H1 (cell line): ENCODE measurements at regions not wholly inside any gene's neighbourhood (a gene's known extent, or its start where the extent isn't known, plus 50 kb on each side); places are given as distances from the start of the nearest gene placed in this dataset.

Experiments
- CTCF ChIA-PET: fragments of 300-600 bp; sonication (Branson Sonifier 250); formaldehyde crosslinking; loops from one replicate; lab custom pipeline; 2021; ENCODE audit not compliant: partially characterized antibody; lab: Charles Lee
- POLR2A ChIA-PET: fragments of 300-600 bp; sonication (Branson Sonifier 250); formaldehyde crosslinking; loops from one replicate; lab custom pipeline; 2021; ENCODE audit warnings: inconsistent platforms; ENCODE audit not compliant: partially characterized antibody; lab: Charles Lee
- DNase-seq, 2 experiments: peaks; one replicate each; pipeline versions ENCODE4 v3.0.0 to v3.0.0-alpha.2; 2010 to 2022; ENCODE audit warnings: low spot score in 2 of 2, low read depth in 1 of 2, mixed read lengths in 1 of 2
- FAIRE-seq: peaks from 2 replicates; lab custom pipeline; 2011; peaks lifted over from hg19 to GRCh38; lab: Jason Lieb, UNC
- H2AFZ ChIP-seq: 2 replicates; pipeline ENCODE4 v1.8.1; 2012; ENCODE audit warnings: low read length, inconsistent platforms
- H2AK5ac ChIP-seq: 2 replicates; pipeline ENCODE4 v1.6.1; 2013; ENCODE audit warnings: low read depth, low read length
- H2BK120ac ChIP-seq: replicated peaks from 2 replicates; pipeline ENCODE3; 2013; ENCODE audit warnings: low read depth, low read length, inconsistent platforms
- H2BK12ac ChIP-seq: 2 replicates; pipeline ENCODE4 v1.6.1; 2013; ENCODE audit warnings: low read depth, low read length
- H2BK15ac ChIP-seq: 2 replicates; pipeline ENCODE4 v1.6.1; 2013; ENCODE audit warnings: low read length
- H2BK20ac ChIP-seq: 2 replicates; pipeline ENCODE4 v1.6.1; 2013; ENCODE audit warnings: low read length
- H2BK5ac ChIP-seq: 2 replicates; pipeline ENCODE4 v1.6.1; 2013; ENCODE audit warnings: low read depth, low read length
- H3K14ac ChIP-seq: 2 replicates; pipeline ENCODE4 v1.6.1; 2013; ENCODE audit warnings: inconsistent platforms; ENCODE audit not compliant: insufficient read length
- H3K18ac ChIP-seq: 2 replicates; pipeline ENCODE4 v1.6.1; 2013; ENCODE audit warnings: low read length; ENCODE audit errors: extremely low read depth
- H3K23ac ChIP-seq: 2 replicates; pipeline ENCODE4 v1.6.1; 2013; ENCODE audit warnings: inconsistent platforms; ENCODE audit not compliant: insufficient read length
- H3K23me2 ChIP-seq: 2 replicates; pipeline ENCODE4 v1.6.1; 2013; ENCODE audit warnings: low read depth, low read length
- H3K27ac ChIP-seq: 2 replicates; pipeline ENCODE4 v1.6.1; 2011; ENCODE audit warnings: low read depth, low read length, inconsistent platforms
- H3K27me3 ChIP-seq, 4 experiments: replicated peaks in 1 of 4; 1 replicate in 1 of 4; 2 replicates in 3 of 4; pipeline versions ENCODE4 v1.6.1 to v1.8.1; 2011 to 2013; ENCODE audit warnings: low read length in 3 of 4, mild to moderate bottlenecking in 3 of 4, inconsistent platforms in 2 of 4, mixed read lengths in 2 of 4, moderate library complexity in 1 of 4; ENCODE audit not compliant: control insufficient read depth in 3 of 4, insufficient read depth in 3 of 4; ENCODE audit errors: extremely low read depth in 1 of 4
- H3K36me3 ChIP-seq, 4 experiments: 2 replicates each; pipeline versions ENCODE4 v1.6.1 to v1.8.1; 2011 to 2013; ENCODE audit warnings: mild to moderate bottlenecking in 4 of 4, low read length in 3 of 4, moderate library complexity in 2 of 4, control low read depth in 1 of 4, inconsistent platforms in 1 of 4; ENCODE audit not compliant: insufficient read depth in 4 of 4, control insufficient read depth in 2 of 4
- H3K4ac ChIP-seq: replicated peaks from 2 replicates; pipeline ENCODE3; 2013; ENCODE audit warnings: low read length, low read depth, mixed read lengths, inconsistent platforms; ENCODE audit not compliant: insufficient read length
- H3K4me1 ChIP-seq, 4 experiments: replicated peaks in 1 of 4; 1 replicate in 1 of 4; 2 replicates in 3 of 4; pipeline versions ENCODE4 v1.6.1 to v1.8.1; 2011 to 2013; ENCODE audit warnings: low read length in 3 of 4, inconsistent platforms in 2 of 4, mixed read lengths in 1 of 4; ENCODE audit not compliant: insufficient read depth in 4 of 4, control insufficient read depth in 3 of 4
- H3K4me2 ChIP-seq, 2 experiments: 2 replicates each; pipeline versions ENCODE4 v1.6.1 to v1.8.1; 2011 to 2013; ENCODE audit warnings: low read depth in 2 of 2, low read length in 2 of 2, control low read depth in 1 of 2, inconsistent platforms in 1 of 2, mild to moderate bottlenecking in 1 of 2; ENCODE audit not compliant: insufficient read depth in 1 of 2
- H3K4me3 ChIP-seq, 4 experiments: fragments of 200-600, 300-600 bp in 1 of 4; sonication (generic), shearing (Covaris generic), sonication (Bioruptor Twin) in 1 of 4; 2 replicates each; pipeline versions ENCODE4 v1.5.1 to v1.8.1; 2011 to 2016; ENCODE audit warnings: low read length in 4 of 4, low read depth in 3 of 4, control low read depth in 2 of 4, inconsistent platforms in 2 of 4, mild to moderate bottlenecking in 2 of 4, mixed read lengths in 1 of 4, moderate library complexity in 1 of 4; ENCODE audit not compliant: insufficient read depth in 2 of 4; ENCODE audit errors: extremely low read depth in 1 of 4
- H3K56ac ChIP-seq: replicated peaks from 2 replicates; pipeline ENCODE3; 2013; ENCODE audit warnings: low read depth, mild to moderate bottlenecking, mixed read lengths, low read length, inconsistent platforms; ENCODE audit not compliant: insufficient read length
- H3K79me1 ChIP-seq: 2 replicates; pipeline ENCODE4 v1.6.1; 2013; ENCODE audit warnings: low read depth, low read length, control low read depth
- H3K79me2 ChIP-seq, 2 experiments: 2 replicates each; pipeline versions ENCODE4 v1.6.1 to v1.8.1; 2012 to 2013; ENCODE audit warnings: low read length in 2 of 2, mild to moderate bottlenecking in 2 of 2, inconsistent platforms in 1 of 2; ENCODE audit not compliant: insufficient read depth in 2 of 2, control insufficient read depth in 1 of 2
- H3K9ac ChIP-seq, 4 experiments: replicated peaks in 1 of 4; 1 replicate in 1 of 4; 2 replicates in 3 of 4; pipeline versions ENCODE4 v1.6.1 to v1.8.1; 2011 to 2013; ENCODE audit warnings: low read depth in 3 of 4, low read length in 3 of 4, control low read depth in 2 of 4, mild to moderate bottlenecking in 2 of 4, moderate library complexity in 2 of 4, inconsistent platforms in 1 of 4; ENCODE audit errors: extremely low read depth in 1 of 4
- H3K9me3 ChIP-seq, 2 experiments: 2 replicates each; pipeline versions ENCODE4 v1.6.1 to v1.8.1; 2012 to 2013; ENCODE audit warnings: mild to moderate bottlenecking in 2 of 2, moderate library complexity in 2 of 2, control low read depth in 1 of 2, inconsistent platforms in 1 of 2, low read depth in 1 of 2, low read length in 1 of 2, mixed read lengths in 1 of 2; ENCODE audit not compliant: insufficient read depth in 2 of 2
- H4K20me1 ChIP-seq, 2 experiments: replicated peaks in 1 of 2; 2 replicates each; pipeline versions ENCODE3 to v1.8.1; 2011 to 2013; ENCODE audit warnings: inconsistent platforms in 2 of 2, low read length in 2 of 2, mild to moderate bottlenecking in 1 of 2; ENCODE audit not compliant: insufficient read depth in 2 of 2, control insufficient read depth in 1 of 2
- H4K5ac ChIP-seq: 2 replicates; pipeline ENCODE4 v1.6.1; 2013; ENCODE audit warnings: low read length, low read depth, mixed read lengths, inconsistent platforms; ENCODE audit not compliant: insufficient read length
- H4K8ac ChIP-seq: 2 replicates; pipeline ENCODE4 v1.8.0; 2013; ENCODE audit warnings: mild to moderate bottlenecking, moderate library complexity, low read length, inconsistent platforms; ENCODE audit not compliant: insufficient read depth; ENCODE audit errors: extremely low read depth
- H4K91ac ChIP-seq: replicated peaks from 2 replicates; pipeline ENCODE3; 2013; ENCODE audit warnings: low read length, mixed read lengths, inconsistent platforms; ENCODE audit not compliant: insufficient read length
- BACH1 ChIP-seq: IDR thresholded peaks from 2 replicates; pipeline ENCODE4 v1.6.1; 2012; ENCODE audit warnings: low read length, improper control_type of control experiment
- CTBP2 ChIP-seq: IDR thresholded peaks from 2 replicates; pipeline ENCODE4 v1.7.0; 2011; ENCODE audit warnings: borderline replicate concordance, mild to moderate bottlenecking, moderate library complexity, mixed read lengths, low read length; ENCODE audit not compliant: insufficient read depth, insufficient read length
- EGR1 ChIP-seq: IDR thresholded peaks from 2 replicates; pipeline ENCODE4 v1.6.1; 2011; ENCODE audit warnings: low read depth, low read length, borderline replicate concordance
- JUN ChIP-seq: IDR thresholded peaks from 2 replicates; pipeline ENCODE4 v1.6.1; 2011; ENCODE audit warnings: low read depth, mild to moderate bottlenecking, improper control_type of control experiment, low read length
- NANOG ChIP-seq: IDR thresholded peaks from 2 replicates; pipeline ENCODE4 v1.6.1; 2011; ENCODE audit warnings: low read length, low read depth, mild to moderate bottlenecking, inconsistent platforms; ENCODE audit not compliant: insufficient read depth, poor library complexity, severe bottlenecking
- POLR2A ChIP-seq, 2 experiments: IDR thresholded peaks; 1 replicate in 1 of 2; 2 replicates in 1 of 2; pipeline ENCODE4 v1.6.1; 2011; ENCODE audit warnings: low read depth in 2 of 2, low read length in 2 of 2, mild to moderate bottlenecking in 2 of 2; ENCODE audit errors: control extremely low read depth in 1 of 2
- POLR2AphosphoS5 ChIP-seq: IDR thresholded peaks from 2 replicates; pipeline ENCODE4 v1.6.1; 2011; ENCODE audit warnings: low read depth, low read length
- RBBP5 ChIP-seq: IDR thresholded peaks from 2 replicates; pipeline ENCODE4 v1.7.1; 2012; ENCODE audit warnings: low read depth, mild to moderate bottlenecking, inconsistent platforms, low read length, moderate library complexity, borderline replicate concordance
- SP4 ChIP-seq: IDR thresholded peaks from 2 replicates; pipeline ENCODE4 v1.6.1; 2012; ENCODE audit warnings: low read length, inconsistent platforms
- TBP ChIP-seq: IDR thresholded peaks from 2 replicates; pipeline ENCODE4 v1.6.1; 2011; ENCODE audit warnings: low read depth, low read length, improper control_type of control experiment
- WGBS, 2 experiments: shearing (Covaris generic) in 1 of 2; methylation state at CpG; one replicate each; pipeline versions ENCODE4 v1.1.6 to v1.1.7; 2013 to 2015; ENCODE audit warnings: low lambda C conversion rate in 2 of 2, mixed read lengths in 2 of 2, inconsistent platforms in 1 of 2, low coverage in 1 of 2, missing lambda C conversion rate in 1 of 2; ENCODE audit not compliant: insufficient replicate concordance in 2 of 2, insufficient coverage in 1 of 2, insufficient read length in 1 of 2; ENCODE audit errors: extremely low coverage in 1 of 2, missing lambda C conversion rate in 1 of 2; 5-methylcytosine and 5-hydroxymethylcytosine counted together
- TF ChIP-seq, protein P1 (sequence below): IDR thresholded peaks from 2 replicates; pipeline ENCODE4 v1.6.1; 2011; ENCODE audit warnings: low read length, improper control_type of control experiment

DNA sequence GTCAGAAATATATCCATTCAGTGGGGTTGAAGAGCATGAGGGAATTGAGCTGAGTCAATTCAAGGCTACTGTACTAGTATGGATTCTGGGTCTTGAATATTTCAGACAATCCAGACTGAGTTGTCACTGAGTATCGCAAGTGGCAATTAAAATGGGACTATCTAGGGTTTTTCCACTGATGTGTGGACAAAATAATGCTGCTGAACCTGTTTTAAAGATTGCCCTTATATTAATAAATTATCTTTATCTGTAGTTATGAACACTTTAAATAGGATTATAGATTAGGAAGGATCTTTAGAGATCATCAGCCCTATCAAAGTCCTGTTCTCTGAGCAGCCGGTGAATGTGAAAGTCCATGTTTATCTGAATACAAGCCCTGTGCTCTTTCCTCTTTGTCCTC, 478.3 kb upstream of the KIRREL3 start:
- Histone ChIP-seq H2BK5ac (no peak overlapping the region), H3K23me2 (no peaks in the 10 kb centered on the region), H3K36me3 (no peaks in the 10 kb centered on the region), H3K4me2 (no peak overlapping the region), H3K79me2 (no peaks in the 10 kb centered on the region)
- TF ChIP-seq EGR1 = no peak
- TF ChIP-seq POLR2AphosphoS5 = no peak
- no peak for TF ChIP-seq BACH1
- TF ChIP-seq, protein P1, sequence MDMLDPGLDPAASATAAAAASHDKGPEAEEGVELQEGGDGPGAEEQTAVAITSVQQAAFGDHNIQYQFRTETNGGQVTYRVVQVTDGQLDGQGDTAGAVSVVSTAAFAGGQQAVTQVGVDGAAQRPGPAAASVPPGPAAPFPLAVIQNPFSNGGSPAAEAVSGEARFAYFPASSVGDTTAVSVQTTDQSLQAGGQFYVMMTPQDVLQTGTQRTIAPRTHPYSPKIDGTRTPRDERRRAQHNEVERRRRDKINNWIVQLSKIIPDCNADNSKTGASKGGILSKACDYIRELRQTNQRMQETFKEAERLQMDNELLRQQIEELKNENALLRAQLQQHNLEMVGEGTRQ = no peak
- no peak for TF ChIP-seq NANOG
- no peak for TF ChIP-seq POLR2A (IDR thresholded peaks at IDR 0.05; ENCODE audit: control extremely low read depth in 1 of 2, low read depth in 2 of 2, low read length in 2 of 2)
- no peak for TF ChIP-seq RBBP5
- TF ChIP-seq JUN = no peak
- no peak for TF ChIP-seq TBP
- TF ChIP-seq SP4 = no peak
- TF ChIP-seq CTBP2 = no peak
- TF ChIP-seq, all 59 proteins: peak for 0
- ChIA-PET POLR2A (no interaction called here), CTCF (interaction anchor here (1.0 to 3.6 kb wide), 3 partner anchors 12 to 15 kb away, joined by 3 to 16 read pairs (median 4); no protein-coding TSS in a partner anchor)
- Histone ChIP-seq H3K4me3 (no peak overlapping the region), H3K79me1 (no peaks in the 10 kb centered on the region), H2BK20ac (no peak overlapping the region), H3K14ac (no peak overlapping the region), H2AFZ (no peak overlapping the region), H4K5ac (no peak overlapping the region), H4K91ac (no peak overlapping the region), H3K9me3 (no peaks in the 10 kb centered on the region), H2BK120ac (no peak overlapping the region), H2BK15ac (no peak overlapping the region), H3K9ac (no peak overlapping the region), H4K8ac (no peak overlapping the region), H3K56ac (no peak overlapping the region), H3K27me3 (no peaks in the 10 kb centered on the region), H4K20me1 (no peaks in the 10 kb centered on the region), H2BK12ac (no peak overlapping the region), H3K27ac (no peak overlapping the region), H3K18ac (no peak overlapping the region), H3K4ac (no peak overlapping the region), H2AK5ac (no peak overlapping the region), H3K4me1 (no peaks in the 10 kb centered on the region), H3K23ac (no peak overlapping the region)
- no peak for FAIRE-seq
- no peak for DNase-seq
- WGBS, 2 experiments = 96% methylated on average over 2 of the region's 2 CpGs; no CpG with 5 or more reads in 1 of the 2 experiments
